GM13977 (cell line): ENCODE measurements at regions not wholly inside any gene's neighbourhood (a gene's known extent, or its start where the extent isn't known, plus 50 kb on each side); places are given as distances from the start of the nearest gene placed in this dataset.
"Not testable (repeated sequence)": the region's sequence is repeated elsewhere in the genome, so short reads cannot be mapped to it uniquely, and the experiment has no call there.

Source experiments
- DNase-seq: peaks from one replicate; pipeline ENCODE4 v3.0.0; 2012; ENCODE audit warnings: low spot score
- in situ Hi-C: fragments of 300-500 bp; cut with MboI; formaldehyde crosslinking; loops from one replicate; pipeline ENCODE4 v1.12.0; 2022; ENCODE audit warnings: low sequenced_read_pairs, low pct_unique_long_range_greater_than_20kb, mixed read lengths, inconsistent platforms; ENCODE audit not compliant: unreplicated experiment
- TF ChIP-seq, protein P1 (sequence below): IDR thresholded peaks from 2 replicates; pipeline ENCODE4 v1.5.1; 2012; ENCODE audit warnings: mild to moderate bottlenecking, control low read depth; ENCODE audit not compliant: insufficient read depth; ENCODE audit errors: extremely low read depth, missing control alignments

DNA sequence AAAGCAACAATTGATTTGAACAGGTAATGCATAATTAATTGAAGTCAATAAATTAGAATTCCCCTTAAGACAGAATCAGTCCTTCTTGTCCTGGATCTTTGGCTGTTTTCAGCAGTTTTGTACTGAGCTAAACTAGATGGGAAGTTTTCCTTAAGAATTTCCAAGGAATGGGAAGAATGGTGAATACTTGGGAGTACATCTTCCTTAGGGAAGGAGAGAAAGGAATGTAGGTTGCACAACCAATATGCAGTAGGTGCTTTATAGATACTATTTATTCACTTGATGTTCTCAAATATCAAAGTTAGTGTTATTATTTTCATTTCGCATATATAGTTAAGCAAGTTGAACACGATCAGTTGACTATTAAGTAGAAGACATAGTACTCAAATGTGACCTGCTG, 183.5 kb upstream of the MAP1B start:
- TF ChIP-seq, protein P1, sequence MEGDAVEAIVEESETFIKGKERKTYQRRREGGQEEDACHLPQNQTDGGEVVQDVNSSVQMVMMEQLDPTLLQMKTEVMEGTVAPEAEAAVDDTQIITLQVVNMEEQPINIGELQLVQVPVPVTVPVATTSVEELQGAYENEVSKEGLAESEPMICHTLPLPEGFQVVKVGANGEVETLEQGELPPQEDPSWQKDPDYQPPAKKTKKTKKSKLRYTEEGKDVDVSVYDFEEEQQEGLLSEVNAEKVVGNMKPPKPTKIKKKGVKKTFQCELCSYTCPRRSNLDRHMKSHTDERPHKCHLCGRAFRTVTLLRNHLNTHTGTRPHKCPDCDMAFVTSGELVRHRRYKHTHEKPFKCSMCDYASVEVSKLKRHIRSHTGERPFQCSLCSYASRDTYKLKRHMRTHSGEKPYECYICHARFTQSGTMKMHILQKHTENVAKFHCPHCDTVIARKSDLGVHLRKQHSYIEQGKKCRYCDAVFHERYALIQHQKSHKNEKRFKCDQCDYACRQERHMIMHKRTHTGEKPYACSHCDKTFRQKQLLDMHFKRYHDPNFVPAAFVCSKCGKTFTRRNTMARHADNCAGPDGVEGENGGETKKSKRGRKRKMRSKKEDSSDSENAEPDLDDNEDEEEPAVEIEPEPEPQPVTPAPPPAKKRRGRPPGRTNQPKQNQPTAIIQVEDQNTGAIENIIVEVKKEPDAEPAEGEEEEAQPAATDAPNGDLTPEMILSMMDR, result no peak
- in situ Hi-C loops, result no loop called here
- DNase-seq, result no peak

DNA sequence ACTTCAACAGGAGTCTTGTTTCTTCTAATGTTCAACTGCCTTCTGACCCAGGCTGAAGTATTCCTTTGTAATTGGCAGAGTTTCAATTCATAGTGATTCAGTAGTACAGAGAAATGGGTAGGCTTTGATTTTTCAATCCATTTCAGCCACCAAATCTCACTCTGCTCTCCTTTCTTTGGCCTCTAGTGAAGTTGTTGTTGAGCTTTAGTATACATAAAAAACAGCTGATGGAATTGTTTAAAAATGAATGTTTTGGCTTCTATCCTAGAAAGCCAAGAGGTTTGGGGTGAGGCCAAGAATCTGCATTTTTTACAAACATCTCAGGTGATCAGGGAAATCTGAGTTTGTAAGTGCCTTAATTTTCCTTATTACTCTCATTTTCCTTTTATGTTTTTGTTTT, 182.9 kb upstream of the MAP1B start:
- TF ChIP-seq, protein P1, result no peak
- in situ Hi-C loops, result no loop called here
- no peak for DNase-seq

DNA sequence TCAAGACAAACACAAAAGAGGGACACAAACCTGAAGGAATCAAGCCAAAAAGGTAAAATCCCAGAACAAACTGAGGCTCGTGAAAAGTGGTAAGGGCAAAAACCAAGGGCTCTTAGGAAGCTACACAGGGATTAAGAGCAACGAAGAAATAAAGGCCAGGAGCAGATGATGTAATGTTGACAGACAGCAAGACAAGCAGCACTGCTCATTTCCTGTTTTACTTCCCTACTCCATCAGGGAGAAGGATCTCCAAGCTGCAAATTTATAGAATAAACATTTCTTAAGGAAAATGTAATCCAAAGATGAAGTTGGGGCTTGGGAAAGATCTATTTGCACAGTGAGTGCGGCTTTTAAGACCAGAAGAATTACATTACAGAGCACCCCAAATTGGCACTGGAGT, 182.3 kb upstream of the MAP1B start:
- in situ Hi-C loops, result no loop called here
- TF ChIP-seq, protein P1, result no peak
- DNase-seq, result no peak

- in situ Hi-C loops, result no loop called here
- DNase-seq, result no peak
- TF ChIP-seq, protein P1, result no peak
These were observed 181.6 kb upstream of the MAP1B start for GRCh38 chr5:71925608-71926091.

GRCh38 chr5:71929003-71929402, 178.3 kb upstream of the MAP1B start:
- in situ Hi-C loops, result no loop called here
- TF ChIP-seq, protein P1, result no peak

GRCh38 chr5:71930554-71930953, 176.7 kb upstream of the MAP1B start:
- DNase-seq, in situ Hi-C loops: not testable (repeated sequence)

More at GRCh38 chr5:71929003-71929402, 178.3 kb upstream of the MAP1B start:
- no peak for DNase-seq

- TF ChIP-seq, protein P1, result no peak
- in situ Hi-C loops, result no loop called here
- no peak for DNase-seq
These were observed 175.1 kb upstream of the MAP1B start for GRCh38 chr5:71932131-71932654.
